8988T (cell line): ENCODE measurements at regions not wholly inside any gene's neighbourhood (a gene's known extent, or its start where the extent isn't known, plus 50 kb on each side); places are given as distances from the start of the nearest gene placed in this dataset.

Experiments used
- DNase-seq: peaks from one replicate; pipeline ENCODE4 v3.0.0; 2011

DNA sequence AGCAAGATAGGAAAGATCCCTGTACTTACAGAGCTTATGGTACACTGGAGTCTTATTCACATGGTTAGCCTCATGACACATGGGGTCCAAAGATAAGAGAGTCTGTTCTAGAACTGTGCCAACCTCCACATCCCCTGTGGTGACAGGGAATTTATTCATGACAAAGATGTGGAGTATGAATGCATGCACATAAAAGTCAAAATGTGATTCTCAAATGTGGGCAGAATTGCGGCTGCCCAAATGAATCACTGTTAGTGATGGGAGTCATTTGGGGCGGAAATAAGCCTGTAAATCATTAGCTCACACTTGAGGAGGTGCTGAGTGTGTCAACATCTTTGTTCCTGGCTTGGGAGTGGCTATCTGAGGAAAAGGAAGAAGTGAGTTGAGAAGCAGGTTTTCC, 560.6 kb downstream of the SLC4A3 start:
- DNase-seq = no peak

DNA sequence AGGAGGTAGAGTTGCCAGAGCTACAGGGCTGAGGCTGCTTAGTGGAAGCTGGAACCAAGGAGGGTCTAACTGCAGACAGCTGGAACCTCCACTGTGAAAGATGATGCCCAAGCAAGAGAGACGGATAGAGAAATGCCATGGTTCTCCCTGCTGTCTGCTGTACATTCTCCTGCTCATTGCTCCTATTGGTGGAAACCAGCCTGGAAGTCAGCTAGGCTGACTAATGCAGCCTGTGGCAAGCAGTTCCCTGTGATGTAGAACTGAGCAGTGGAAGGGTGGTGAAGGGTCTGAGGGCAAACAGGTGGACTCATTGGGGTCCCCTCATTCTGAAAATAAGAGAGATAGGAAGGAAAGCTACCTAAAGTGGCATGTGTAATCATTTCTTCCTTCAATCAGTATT, 563.6 kb downstream of the SLC4A3 start:
- no peak for DNase-seq

DNA sequence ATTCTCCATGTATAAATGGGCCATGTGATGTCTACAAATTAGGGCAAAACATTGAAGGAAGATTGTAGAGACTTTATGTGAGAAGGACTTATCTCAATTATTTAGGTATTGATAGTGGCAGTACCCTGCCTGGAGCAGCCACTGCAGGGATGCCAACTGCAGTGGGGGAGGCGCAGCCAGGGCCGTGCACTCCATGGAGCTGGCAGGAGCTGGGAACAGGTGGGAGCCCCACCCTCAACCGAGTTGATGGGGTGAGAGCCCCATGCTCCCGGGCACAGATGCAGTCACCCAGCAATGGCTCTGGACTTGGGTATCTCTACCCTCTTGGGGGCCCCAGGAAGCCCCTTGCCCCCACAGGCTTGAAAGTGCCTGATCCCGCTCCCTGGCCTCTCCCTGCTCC, 564.3 kb downstream of the SLC4A3 start:
- DNase-seq = no peak

DNA sequence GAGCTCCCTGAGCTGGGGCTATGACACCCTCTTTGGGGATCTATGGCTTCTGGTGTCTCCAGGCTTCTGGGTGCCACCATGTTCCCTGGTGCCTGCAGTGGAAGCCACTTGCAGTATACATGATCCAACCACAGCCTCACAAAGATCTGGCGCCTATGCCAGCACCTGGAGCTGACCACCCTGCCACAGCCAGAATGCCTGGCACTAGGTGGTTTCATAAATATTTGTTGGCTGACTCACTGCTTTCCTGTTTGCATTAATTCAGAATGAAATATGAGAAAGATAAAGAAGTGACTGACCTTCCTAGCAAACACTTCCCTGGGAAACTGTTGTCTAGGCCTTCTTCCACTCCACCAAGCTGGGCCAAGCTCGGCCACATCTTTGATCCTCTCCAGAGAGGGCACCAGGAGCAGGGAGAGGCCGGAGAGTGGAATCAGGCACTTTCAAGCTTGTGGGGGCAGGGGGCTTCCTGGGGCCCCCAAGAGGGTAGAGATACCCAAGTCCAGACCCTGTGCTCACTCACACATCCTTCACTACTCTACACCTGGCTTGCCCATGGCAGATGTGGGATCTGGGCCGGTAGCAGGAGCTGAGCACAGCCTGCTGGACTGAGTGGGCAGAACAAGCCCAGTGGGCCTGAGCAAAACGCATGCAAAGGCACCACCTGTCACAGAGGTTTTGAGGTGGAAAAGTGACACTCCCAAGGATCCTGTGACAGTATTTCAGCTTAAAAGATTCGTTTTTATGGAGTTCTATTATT, 565.7 kb downstream of the SLC4A3 start:
- no peak for DNase-seq

DNA sequence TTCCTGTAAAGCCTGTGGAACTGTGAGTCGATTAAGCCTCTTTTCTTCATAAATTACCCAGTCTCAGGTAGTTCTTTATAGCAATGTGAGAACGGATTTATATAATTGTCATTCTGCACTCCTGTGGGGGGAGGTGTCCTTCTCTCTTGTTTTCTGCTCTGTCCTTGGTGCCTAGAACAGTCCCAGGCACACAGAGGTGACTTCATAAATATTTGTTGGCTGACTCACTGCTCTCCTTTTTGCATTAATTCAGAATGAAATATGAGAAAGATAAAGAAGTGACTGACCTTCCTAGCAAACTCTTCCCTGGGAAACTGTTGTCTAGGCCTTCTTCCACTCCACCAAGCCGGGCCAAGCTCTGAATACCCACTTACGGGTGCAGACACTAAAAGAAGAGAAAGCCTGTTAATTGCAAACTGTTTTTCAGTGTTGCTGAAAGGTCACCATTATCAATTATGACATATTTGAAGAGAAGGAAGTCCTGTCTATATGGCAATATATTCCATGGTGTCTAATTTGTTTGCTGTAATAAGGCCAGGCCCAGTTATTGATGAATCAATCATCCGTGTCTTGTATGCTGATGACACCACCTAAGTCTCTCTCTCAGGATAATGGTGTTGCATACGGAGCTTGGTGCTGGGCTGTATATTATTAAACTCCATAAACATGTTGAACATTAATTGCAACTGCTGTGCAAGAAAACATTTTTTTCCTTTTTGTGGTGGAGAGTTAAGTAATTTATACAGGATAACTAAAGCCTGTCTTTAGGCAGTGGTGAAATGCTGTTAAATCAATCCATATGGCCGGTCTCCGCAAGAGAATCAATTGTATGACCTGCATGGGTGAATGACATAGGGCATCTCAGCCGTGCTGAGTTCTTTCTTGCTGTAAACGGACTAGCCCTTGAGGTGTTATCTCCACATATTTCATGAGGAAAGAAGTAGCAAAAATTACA, 567.5 kb downstream of the SLC4A3 start:
- no peak for DNase-seq

DNA sequence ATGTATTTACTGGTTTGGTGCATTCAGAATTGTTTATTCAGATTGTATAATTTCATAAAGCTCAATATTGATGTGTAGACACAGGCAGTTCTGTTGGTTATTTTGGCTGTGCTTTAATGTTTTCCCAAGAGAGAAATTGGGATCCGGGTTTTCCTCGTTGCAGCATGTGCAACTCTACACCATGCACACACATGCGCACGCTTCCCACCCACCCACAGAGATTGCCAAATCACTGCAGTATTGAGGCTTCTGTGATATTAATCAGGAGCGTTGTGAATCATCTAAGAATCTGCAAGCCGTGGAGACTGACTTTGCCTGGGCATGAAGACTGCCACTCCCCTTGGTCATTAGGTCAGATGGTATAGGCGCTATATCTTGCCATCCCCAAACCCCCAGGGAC, 571.5 kb downstream of the SLC4A3 start:
- DNase-seq = no peak

DNA sequence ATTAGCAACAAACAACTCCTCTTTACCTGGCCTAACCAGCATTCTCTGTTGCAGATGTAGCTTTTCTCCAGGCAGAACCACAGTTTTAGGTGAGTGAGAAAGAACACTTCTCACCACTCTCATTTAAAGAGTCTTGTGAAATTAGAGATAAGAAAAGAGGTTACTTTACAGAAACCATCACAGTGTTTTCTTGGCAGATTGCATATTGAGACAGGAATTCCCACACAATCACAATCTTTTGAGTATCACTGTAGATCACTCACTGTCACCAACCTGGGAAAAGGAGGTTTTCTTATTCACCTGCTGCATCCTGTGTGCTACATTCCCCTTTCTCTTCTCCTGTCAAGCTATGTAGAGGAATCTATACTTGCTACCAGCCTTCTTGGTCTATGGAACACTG, 574.6 kb downstream of the SLC4A3 start:
- no peak for DNase-seq

DNA sequence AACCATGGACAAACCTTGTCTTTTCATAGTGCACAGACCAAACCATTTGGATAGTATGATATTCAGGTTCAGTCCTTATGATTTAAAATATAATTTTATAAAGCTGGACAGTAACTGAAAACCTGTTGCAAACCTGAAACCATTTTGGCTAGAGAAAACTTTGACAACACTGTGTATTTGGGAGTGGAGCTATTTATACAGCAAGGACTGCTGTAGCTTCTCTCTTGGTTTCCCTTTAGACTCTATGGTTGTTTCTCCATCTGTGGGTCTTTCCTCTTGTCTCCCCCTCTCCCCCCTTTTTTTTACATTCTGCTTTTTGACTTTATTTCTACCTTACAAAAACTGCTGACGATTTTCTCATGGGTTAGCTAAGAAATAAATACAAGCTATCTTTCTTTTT, 581.7 kb downstream of the SLC4A3 start:
- no peak for DNase-seq

DNA sequence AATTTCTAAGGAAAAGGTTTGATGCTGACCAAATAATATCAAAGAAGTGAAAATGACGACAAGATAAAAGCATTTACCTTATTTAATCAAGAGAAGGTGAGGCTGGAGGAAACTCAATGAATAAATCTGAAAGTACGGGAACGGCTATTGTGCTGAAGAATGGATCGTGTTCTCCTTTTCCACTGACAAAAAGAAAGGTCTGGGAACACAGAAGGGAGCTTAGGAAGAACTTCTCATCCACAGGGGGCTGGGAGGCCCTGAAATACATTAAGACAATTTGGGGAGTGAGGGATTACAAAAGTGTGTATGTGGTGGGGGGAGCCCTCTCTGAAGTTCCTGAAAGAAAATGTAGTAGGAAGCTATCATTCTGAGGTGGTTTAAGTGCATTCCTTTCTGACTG, 582.3 kb downstream of the SLC4A3 start:
- DNase-seq = no peak

DNA sequence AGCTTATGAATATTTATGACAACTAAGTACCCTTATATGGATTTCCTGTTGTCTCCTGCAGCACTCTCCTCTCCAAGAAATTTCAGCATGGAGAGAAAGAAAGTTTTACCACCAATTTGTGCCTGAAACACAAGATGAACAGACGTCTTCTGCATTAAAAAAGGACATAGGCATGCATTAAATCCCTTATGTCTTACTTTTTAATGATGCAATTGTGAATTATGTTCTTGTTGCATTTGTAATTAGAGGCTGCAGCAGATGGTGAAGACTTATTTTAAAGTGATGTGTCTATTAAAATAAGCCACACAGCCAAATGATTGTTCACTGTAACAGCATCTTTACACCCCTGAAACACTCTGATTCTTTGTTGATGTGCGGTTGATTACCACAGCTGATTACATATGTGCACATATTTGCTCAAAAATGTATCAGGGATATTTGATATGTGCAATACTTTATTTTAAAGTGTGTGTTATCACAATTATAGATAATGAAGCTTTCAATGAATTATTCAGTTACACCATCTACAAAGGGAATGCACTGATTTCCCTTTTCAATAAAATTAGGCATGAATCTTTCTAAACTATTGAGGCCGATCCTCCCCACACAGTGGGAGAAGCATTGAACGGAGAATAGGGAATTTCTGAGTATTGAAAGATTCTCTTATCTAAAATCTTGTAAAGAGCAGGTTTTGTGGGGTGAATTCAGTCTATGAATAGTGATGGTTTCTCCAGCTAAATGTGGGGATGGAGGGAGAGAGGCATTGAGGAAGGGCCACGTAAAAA, 585.1 kb downstream of the SLC4A3 start:
- no peak for DNase-seq

DNA sequence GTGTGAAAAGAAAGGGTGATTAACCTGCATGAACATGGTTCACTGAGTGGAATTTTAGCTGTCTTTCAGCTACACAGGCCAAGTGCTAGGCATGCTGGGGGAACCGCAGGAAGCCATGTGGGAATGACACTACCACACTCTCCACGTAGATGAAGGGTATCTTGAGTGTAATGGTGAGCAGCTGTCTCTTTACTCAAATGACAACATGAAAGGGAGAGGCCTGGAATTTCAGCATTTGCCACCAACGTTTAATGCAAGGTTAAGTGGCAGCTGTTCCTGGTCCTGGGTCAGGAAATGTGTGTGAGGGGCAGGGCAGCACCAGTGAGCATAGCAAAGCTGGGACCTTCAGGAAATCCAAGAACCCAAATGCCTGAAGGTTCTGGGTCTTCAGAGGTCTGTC, 588.4 kb downstream of the SLC4A3 start:
- no peak for DNase-seq

DNA sequence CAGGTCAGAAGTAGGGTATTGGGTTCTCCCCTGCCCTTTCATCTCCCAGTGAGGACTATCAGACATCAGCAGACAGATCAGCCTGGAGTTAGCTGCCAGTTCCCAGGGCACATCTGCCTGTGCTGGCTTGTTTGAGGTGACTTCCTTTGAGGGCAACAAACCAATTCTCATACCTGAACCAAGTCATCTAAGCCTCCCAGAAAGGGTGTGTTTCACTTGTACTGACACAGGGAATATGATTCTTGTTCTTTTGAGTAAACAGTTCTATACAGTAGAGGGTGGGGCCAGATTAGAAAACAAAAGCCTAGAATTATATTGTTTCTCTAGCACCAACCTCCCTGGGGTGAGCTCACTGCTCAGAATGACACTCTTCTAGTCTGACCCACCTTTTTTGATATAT, 591.9 kb downstream of the SLC4A3 start:
- DNase-seq = no peak

DNA sequence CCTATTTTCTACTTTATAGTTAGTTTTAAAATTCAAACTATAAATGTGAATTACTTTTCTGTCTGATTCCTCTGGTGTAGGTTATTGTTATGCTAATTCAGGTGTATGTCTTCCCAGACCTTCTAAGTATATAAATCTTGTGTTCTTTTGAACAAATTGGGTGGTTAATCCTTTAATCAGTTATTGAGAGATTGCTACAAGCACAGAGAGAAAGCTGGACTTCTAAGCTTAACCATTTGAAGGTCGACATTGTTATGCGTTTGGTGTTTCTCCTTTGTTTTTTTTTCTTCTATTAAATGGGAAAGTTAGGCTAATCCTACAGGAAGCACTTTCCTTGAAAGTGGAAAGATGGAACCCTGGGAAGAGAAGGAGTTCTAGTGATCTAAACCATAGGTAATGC, 592.6 kb downstream of the SLC4A3 start:
- no peak for DNase-seq

DNA sequence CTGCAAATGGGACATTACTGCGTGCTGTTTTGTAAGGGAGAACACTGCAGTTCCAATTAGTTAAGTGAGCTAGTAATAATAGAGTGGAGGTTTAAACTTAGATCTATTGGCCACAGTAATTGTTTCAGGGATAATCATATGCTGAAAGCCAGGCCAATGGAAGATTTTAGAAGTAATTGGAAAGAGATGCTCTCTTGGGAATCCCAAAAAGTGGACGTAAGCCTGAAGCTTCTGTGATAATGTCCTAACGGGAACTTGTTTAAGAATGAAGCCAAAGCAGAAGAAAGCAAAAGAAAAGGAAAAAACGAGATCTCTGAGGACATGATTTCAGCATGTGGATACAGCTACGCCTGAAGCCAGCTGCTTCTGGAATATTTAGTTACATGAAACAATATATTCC, 594.6 kb downstream of the SLC4A3 start:
- no peak for DNase-seq

DNA sequence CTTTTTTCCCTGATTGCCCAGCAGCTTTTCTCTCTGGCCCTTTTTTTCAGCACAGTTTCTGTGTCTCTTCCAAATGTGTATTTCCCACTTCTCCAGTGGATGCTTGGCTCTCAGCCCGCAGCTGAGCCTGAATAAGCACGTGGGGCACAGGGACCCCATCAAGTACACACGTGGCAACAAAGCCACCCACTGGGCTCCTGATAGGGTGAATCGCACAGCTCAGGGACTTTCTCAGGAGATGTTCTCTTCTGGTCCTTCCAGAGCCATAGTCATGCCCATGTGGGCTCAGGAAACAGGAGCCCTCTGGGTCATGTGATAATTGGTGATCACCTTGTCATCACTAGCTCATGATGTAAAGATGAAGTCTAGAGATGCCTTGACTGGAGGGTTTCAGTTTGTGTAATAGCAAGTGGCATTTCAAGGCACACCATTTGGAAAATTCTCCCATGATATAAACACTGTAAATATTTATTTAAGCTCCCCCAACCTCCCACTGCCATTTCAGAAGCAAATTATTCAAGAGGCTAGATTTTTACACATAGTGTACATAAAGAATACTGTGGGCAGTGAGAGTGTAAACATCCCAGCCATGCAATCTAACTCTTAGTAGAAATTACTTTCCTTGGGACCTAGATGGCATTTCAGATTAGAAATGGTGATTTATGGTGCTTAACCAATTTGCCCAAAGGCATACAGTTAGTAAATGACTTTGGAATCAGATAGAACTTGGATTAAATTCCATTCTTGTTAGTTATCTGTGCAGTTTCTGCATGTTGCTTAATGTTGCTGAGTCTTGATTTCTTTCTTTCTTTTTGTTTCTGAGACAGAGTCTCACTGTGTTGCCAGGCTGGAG, 597.5 kb downstream of the SLC4A3 start:
- no peak for DNase-seq

DNA sequence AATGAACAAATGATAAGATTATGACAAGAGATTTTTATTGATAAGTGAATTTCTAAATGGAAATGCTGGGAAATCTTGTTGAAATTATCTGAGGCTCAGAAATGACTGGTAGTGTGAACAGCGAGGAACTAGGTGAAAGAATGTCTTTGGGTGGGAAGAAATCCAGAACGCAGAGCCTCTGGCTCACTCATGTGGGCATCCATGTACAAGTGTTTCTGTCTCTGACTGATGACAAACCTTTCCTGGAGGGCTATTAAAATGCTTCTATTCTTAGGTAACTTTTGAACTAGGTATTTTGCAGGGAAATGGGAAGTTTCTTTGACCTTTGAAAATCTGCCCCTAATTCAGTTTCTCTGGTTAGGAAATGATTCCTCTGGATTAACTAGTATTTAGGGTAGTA, 598.6 kb downstream of the SLC4A3 start:
- no peak for DNase-seq

DNA sequence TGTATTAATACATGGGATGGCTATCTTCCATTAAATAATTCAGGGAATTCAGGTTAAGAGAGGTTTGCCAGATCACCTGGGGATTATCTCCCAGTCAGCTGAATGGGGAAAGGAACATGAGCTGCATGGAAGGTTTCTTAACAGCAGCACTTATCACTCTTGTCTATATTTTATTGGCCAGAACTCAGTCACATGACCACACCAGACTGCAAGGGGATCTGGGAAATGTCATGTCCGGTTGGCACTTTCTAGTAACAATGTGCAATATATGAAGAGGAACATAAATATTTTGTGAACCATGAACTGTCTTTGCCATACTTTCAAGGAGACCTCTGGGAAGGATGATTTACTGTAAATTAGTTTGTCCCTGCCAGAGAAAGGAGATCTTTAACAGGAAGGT, 599.1 kb downstream of the SLC4A3 start:
- DNase-seq = no peak

DNA sequence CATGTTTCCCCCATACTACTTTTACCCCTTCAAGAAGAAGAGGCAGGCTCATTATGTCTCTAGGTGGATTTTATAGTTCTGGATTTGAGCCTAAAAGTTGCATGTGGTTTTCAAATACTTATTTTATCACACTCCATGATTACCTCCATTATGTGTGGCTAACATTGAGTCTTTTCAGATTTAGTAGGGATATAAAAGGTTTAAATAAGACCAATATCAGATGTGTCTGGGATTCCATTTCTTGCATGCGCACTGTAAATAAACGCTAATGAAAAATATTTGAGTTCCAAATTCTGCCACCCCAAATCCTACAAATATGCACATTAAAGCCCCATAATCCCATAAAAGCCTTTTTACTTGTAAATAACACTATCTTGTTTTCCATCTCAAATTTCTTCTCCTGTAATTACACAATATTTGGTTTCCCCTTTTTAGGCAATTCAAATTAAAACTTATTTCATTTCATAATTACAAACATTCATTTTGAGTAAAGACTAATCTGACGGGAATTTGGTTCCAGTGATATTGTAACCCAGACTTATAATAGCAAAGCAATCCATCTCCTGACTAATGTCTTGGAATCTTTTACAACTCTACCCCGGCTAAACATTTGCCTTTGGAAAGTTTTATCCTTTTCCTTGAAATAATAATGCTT, 600.0 kb downstream of the SLC4A3 start:
- no peak for DNase-seq

DNA sequence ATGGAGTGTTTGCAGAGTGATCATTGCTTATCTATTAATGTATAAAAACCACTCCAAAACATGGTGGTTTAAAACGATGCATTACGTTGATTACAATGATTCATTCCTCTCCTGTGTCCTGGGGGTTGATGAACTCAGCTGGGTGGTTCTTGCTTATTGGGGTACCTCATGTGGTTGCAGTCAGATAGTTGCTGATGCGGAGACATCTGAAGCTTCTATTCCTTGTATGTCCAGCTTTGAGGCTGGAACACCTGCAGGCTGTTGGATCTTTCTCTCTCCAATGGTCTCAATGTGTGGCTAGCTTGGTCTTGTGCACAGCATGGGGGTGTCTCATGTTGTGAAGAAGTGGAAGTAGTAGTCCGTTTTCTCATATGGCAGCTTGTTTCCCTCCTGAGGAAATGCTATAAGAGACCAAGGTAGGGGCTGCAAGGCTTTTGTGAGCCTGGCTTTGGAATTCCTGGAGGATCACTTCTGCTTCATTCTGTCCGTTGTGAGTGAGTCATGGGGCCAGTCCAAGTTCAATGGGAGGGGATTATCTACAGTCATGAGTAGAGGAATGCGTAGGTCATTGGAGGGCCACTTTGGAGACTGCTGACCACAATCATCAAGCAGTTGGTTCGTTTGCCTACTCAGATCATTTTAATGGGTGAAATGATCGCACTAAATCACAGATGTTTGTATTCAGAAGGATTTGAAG, 601.0 kb downstream of the SLC4A3 start:
- no peak for DNase-seq

DNA sequence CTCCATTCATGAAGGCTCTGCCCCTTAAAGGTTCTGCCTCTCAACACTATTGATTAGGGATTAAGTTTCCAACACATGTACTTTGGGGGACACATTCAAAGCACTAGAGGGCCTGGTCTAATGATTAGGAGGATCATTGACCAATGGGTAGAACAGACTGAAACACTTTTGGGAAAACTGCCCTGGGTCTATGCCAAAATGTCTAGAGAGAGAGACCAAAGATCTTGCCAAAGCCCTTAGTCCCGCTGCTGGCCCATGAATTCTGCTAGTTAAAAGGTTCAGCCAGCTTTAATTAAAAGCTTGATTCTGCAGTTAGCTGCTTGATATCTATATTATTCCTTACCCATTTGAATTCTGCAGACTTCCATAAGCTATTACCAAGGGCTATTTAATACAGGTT, 613.2 kb downstream of the SLC4A3 start:
- no peak for DNase-seq

DNA sequence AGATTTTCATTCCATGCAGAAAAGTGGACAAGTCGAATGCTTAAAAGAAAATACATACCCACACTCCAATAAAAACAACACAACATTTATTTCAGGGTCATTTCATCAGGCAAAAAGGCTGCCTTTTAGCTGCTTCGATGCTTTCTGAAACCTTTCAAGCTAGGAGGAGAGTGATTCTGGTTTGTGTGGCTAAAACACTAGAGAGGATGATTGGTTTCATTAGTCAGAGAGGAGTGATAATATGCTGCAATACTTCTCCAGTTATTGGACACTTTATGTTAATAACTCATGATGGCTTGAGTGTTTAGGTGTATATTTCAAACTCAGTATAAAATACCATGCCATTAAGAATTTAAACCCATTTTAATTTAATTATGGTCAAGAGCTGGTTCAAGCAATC, 614.0 kb downstream of the SLC4A3 start:
- DNase-seq = no peak
